PFSK-1 (cell line): ENCODE measurements at regions not wholly inside any gene's neighbourhood (a gene's known extent, or its start where the extent isn't known, plus 50 kb on each side); places are given as distances from the start of the nearest gene placed in this dataset.

Experiments
- POLR2AphosphoS5 ChIP-seq: IDR thresholded peaks from 2 replicates; pipeline ENCODE4 v1.6.1; 2012; ENCODE audit warnings: low read depth, mild to moderate bottlenecking, control low read depth, low read length, moderate library complexity
- TAF1 ChIP-seq: IDR thresholded peaks from 2 replicates; pipeline ENCODE4 v1.6.1; 2012; ENCODE audit warnings: low read length, control low read depth, borderline replicate concordance; ENCODE audit not compliant: insufficient read depth

GRCh38 chr15:62431817-62432216 lies 266.7 kb upstream of the C2CD4B start:
- TF ChIP-seq POLR2AphosphoS5 (no peak), TAF1 (no peak)
